ENCODE measurements at regions not wholly inside any gene's neighbourhood (a gene's known extent, or its start where the extent isn't known, plus 50 kb on each side); places are given as distances from the start of the nearest gene placed in this dataset.

DNA sequence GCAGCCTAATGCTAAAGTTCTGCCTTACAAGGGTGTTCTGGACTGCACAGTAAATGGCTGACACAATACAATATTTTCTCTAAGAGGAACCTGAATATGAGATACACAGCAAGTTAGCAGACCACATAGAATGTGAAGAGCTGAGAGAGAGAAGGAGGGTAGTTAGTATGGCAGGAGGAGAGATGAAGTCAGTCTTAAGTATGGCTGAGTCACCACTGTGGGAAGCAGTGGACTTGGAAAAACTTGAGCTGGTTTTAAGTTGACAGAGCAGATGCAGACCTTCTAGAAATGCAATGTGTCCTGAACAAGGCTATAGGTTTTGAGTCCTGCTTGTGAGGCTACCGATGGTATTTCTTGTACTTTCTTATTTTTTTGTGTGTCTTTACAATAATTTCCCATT, 172.5 kb downstream of the SH2D1A start:
- TF ChIP-seq CTCF (IDR thresholded peaks at IDR 0.05; ENCODE audit: poor library complexity): no peak
- no peak for TF ChIP-seq EZH2 (IDR thresholded peaks at IDR 0.05; ENCODE audit: borderline replicate concordance)
- no peak for TF ChIP-seq EZH2phosphoT487 (IDR thresholded peaks at IDR 0.05; ENCODE audit: low read depth, severe bottlenecking, unreplicated experiment)
